Heart left ventricle (tissue), 16 donors: ENCODE measurements at regions not wholly inside any gene's neighbourhood (a gene's known extent, or its start where the extent isn't known, plus 50 kb on each side); places are given as distances from the start of the nearest gene placed in this dataset.

Experiments
- ATAC-seq, 4 donors: fragments of 200-7000 bp; cut with Tn5 transposase; one replicate each; pipeline ENCODE4 v1.9.1; 2020 to 2022; ENCODE audit warnings: moderate library complexity in 4 of 4, mild to moderate bottlenecking in 3 of 4, moderate number of reproducible peaks in 1 of 4
- DNase-seq, 5 donors: peaks; one replicate each; pipeline ENCODE4 v3.0.0-alpha.2; 2020
- H3K27ac ChIP-seq, 12 donors: fragments of 200-600 bp; sonication (generic) in 4 of 12; one replicate each; pipeline versions ENCODE4 v1.5.0 to v1.8.0; 2016 to 2022; ENCODE audit warnings: mild to moderate bottlenecking in 2 of 12
- H3K27me3 ChIP-seq, 9 donors: fragments of 200-600 bp; sonication (generic) in 2 of 9; one replicate each; pipeline versions ENCODE4 v1.5.1 to v1.8.0; 2016 to 2022; ENCODE audit warnings: mild to moderate bottlenecking in 3 of 9
- H3K36me3 ChIP-seq, 9 donors: fragments of 200-600 bp; sonication (generic) in 2 of 9; one replicate each; pipeline versions ENCODE4 v1.5.0 to v1.8.0; 2018 to 2022; ENCODE audit warnings: mild to moderate bottlenecking in 2 of 9
- H3K4me1 ChIP-seq, 12 donors: fragments of 200-600 bp; sonication (generic) in 4 of 12; one replicate each; pipeline versions ENCODE4 v1.5.0 to v1.8.0; 2016 to 2022; ENCODE audit warnings: mild to moderate bottlenecking in 3 of 12
- H3K4me3 ChIP-seq, 12 donors: fragments of 200-600 bp; sonication (generic) in 4 of 12; one replicate each; pipeline versions ENCODE4 v1.5.0 to v1.8.0; 2017 to 2022; ENCODE audit warnings: mild to moderate bottlenecking in 9 of 12, moderate library complexity in 4 of 12
- H3K9me3 ChIP-seq, 12 donors: fragments of 200-600 bp; sonication (generic) in 4 of 12; one replicate each; pipeline versions ENCODE4 v1.5.0 to v1.8.0; 2016 to 2022; ENCODE audit warnings: mild to moderate bottlenecking in 1 of 12
- CTCF ChIP-seq, 12 donors: fragments of 200-600 bp; sonication (generic) in 4 of 12; IDR thresholded peaks; one replicate each; pipeline versions ENCODE4 v1.5.0 to v1.8.0; 2018 to 2022; ENCODE audit warnings: antibody characterized with exemption in 12 of 12, mild to moderate bottlenecking in 5 of 12
- POLR2A ChIP-seq, 2 donors: fragments of 450-650 bp; IDR thresholded peaks; one replicate each; pipeline ENCODE4 v1.6.1; 2017; ENCODE audit warnings: antibody characterized with exemption in 2 of 2, mild to moderate bottlenecking in 2 of 2, moderate library complexity in 2 of 2
- WGBS, 4 donors: extraction: QIAGEN DNeasy Blood & Tissue Kit in 2 of 4; methylation state at CpG; one replicate each; pipeline versions ENCODE4 v1.1.5 to v1.1.7; 2013 to 2018; 5-methylcytosine and 5-hydroxymethylcytosine counted together
- intact Hi-C, 10 donors: fragments of 100-400 bp; cut with DNase I; formaldehyde crosslinking; loops; one replicate each; pipeline versions ENCODE4 v1.11.1 to v1.14.2; 2022
- donor health status: ischemic (EF 13 %, LVEDD 7.1; RV severe dilation, severe dysfunction).
- donor health status: healthy with polysubstance abuse.
- donor health status: DM: no; HTN: yes; CAD: no.
- donor health status: DM: no; HTN: no; CAD: no.
- donor health status: ischemic (EF 25% LVEDD 6.9; RV normal size, moderate dysfunction).
- donor health status: ischemic (EF 25% LVEDD 5.7; RV mildly dilated, moderate dysfunction).
- donor health status: healthy.
- donor health status: DM: yes; HTN: yes; CAD: no.
- donor health status: ischemic (EF 35%, LVEDD 5.7; RV mildly dilated, moderate dysfunction).
- donor health status: nonischemic (EF 11% LVEDD 7.7; RV severe dilation, severe dysfunction).
- donor health status: DM: yes; HTN: yes; CAD: no.
- donor health status: PGD.
- donor health status: ischemic (EF 29% LVEDD 5.4; RV normal size, mild dysfunction).
- donor health status: nonischemic (EF 23%, LVEDD 6.1; RV moderate dilation, normal function).

- WGBS, 4 donors, result 87 to 97% (median 90%) methylated on average over 8 of the region's 8 CpGs
- Histone ChIP-seq H3K27me3 (no peaks in the 10 kb centered on the region), H3K27ac (no peak overlapping the region), H3K4me1 (no peaks in the 10 kb centered on the region), H3K36me3 (no peaks in the 10 kb centered on the region), H3K4me3 (no peak overlapping the region), H3K9me3 (no peaks in the 10 kb centered on the region)
- ATAC-seq (no peak), DNase-seq (peak in 1 of 5 donors; percentile 16)
- no peak for TF ChIP-seq POLR2A (IDR thresholded peaks at IDR 0.05)
- TF ChIP-seq CTCF (IDR thresholded peaks at IDR 0.05), result no peak
- intact Hi-C loops, result no loop called here
Observed at GRCh38 chr5:31029925-31030324, 163.6 kb upstream of the CDH6 start.

GRCh38 chr5:31027721-31028120 lies 165.8 kb upstream of the CDH6 start:
- TF ChIP-seq POLR2A (IDR thresholded peaks at IDR 0.05) (no peak), CTCF (IDR thresholded peaks at IDR 0.05) (no peak)
- no peak overlapping the region for H3K27ac ChIP-seq
- DNase-seq (no peak), ATAC-seq (no peak)
- no peaks in the 10 kb centered on the region for H3K36me3 ChIP-seq
- no peaks in the 10 kb centered on the region for H3K27me3 ChIP-seq
- no peak overlapping the region for H3K4me3 ChIP-seq
- no peaks in the 10 kb centered on the region for H3K9me3 ChIP-seq
- H3K4me1 ChIP-seq, result no peaks in the 10 kb centered on the region
- intact Hi-C loops, result no loop called here

- TF ChIP-seq POLR2A (IDR thresholded peaks at IDR 0.05), result no peak
- no peak for TF ChIP-seq CTCF (IDR thresholded peaks at IDR 0.05)
- H3K9me3 ChIP-seq, result no peaks in the 10 kb centered on the region
- no peaks in the 10 kb centered on the region for H3K4me1 ChIP-seq
- ATAC-seq, result no peak
- no peak overlapping the region for H3K27ac ChIP-seq
- no peak overlapping the region for H3K4me3 ChIP-seq
- H3K27me3 ChIP-seq, result no peaks in the 10 kb centered on the region
- no peak for DNase-seq
- H3K36me3 ChIP-seq, result no peaks in the 10 kb centered on the region
- intact Hi-C loops, result no loop called here
- WGBS, 4 donors, result 41 to 67% (median 53%) methylated on average over 3 of the region's 3 CpGs
Observed at GRCh38 chr5:31023105-31023504, 170.4 kb upstream of the CDH6 start.

- ATAC-seq (no peak), DNase-seq (no peak)
- no peaks in the 10 kb centered on the region for H3K4me1 ChIP-seq
- no peaks in the 10 kb centered on the region for H3K9me3 ChIP-seq
- H3K27ac ChIP-seq, result no peak overlapping the region
- intact Hi-C loops, result no loop called here
- H3K4me3 ChIP-seq, result no peak overlapping the region
- TF ChIP-seq POLR2A (IDR thresholded peaks at IDR 0.05), result no peak
- TF ChIP-seq CTCF (IDR thresholded peaks at IDR 0.05), result no peak
- H3K36me3 ChIP-seq, result no peaks in the 10 kb centered on the region
- H3K27me3 ChIP-seq, result no peaks in the 10 kb centered on the region
- 37 to 53% (median 51%) methylated on average over 2 of the region's 2 CpGs for WGBS, 4 donors
Observed at GRCh38 chr5:31021181-31021624, 172.3 kb upstream of the CDH6 start.
